ENCODE measurements at regions not wholly inside any gene's neighbourhood (a gene's known extent, or its start where the extent isn't known, plus 50 kb on each side); places are given as distances from the start of the nearest gene placed in this dataset.

DNA sequence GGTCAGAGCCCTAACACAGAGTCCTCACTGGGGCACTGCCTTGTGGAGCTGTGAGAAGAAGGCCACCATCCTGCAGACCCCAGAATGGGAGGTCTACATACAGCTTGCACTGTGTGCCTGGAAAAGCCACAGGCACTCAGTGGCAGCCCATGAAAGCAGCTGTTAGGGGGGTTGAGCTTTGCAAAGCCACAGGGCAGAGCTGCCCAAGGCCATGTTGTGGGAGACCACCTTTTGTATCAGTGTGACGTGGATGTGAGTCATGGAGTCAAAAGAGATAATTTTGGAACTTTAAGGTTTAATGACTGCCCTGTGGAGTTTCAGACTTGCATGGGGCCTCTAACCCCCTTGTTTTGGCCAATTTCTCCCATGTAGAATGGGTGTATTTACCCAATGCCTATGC lies 52.9 kb upstream of the TPRG1 start:
- no peak for DNase-seq

- DNase-seq: no peak
Observed at GRCh38 chr3:189119950-189120349, 51.8 kb upstream of the TPRG1 start.

DNA sequence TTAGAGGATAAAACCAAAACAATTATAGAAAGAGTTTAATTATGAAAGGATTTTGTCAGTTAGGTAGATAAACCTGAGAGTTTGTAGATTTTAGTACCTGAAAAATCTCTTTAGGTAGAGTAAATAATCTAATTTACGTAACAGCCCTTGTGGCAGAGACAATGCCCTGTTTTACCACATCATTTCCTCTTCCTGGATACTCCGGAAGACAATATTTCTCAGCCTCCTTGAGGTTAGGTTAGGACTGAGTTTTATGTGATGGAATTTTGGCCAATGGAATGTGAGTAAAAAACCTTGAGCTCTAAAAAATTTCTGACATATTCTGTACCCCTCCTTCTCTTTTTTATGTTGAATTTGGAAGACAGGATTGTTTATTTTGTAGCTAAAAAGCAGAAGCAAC lies 50.7 kb upstream of the TPRG1 start:
- DNase-seq: no peak
